GM23338 (cell line): ENCODE measurements at regions not wholly inside any gene's neighbourhood (a gene's known extent, or its start where the extent isn't known, plus 50 kb on each side); places are given as distances from the start of the nearest gene placed in this dataset.

ENCODE experiments used
- ATAC-seq: fragments of 200-7000 bp; cut with Tn5 transposase; 3 replicates; pipeline ENCODE4 v1.9.1; 2020
- DNase-seq: peaks from one replicate; pipeline ENCODE4 v3.0.0-alpha.2; 2015; ENCODE audit warnings: low spot score
- H2AFZ ChIP-seq: fragments of 200-600 bp; sonication (generic); 2 replicates; pipeline ENCODE4 v1.8.0; 2016; ENCODE audit warnings: antibody characterized with exemption, mild to moderate bottlenecking, moderate library complexity
- H3F3A ChIP-seq: fragments of 200-600 bp; sonication (generic); replicated peaks from 2 replicates; pipeline ENCODE4 v1.8.0; 2017; ENCODE audit warnings: antibody characterized with exemption, mixed run types, low read depth
- H3K27ac ChIP-seq: fragments of 200-600 bp; sonication (generic); 2 replicates; pipeline ENCODE4 v1.6.1; 2016; ENCODE audit warnings: low read depth
- H3K27me3 ChIP-seq: fragments of 200-600 bp; sonication (generic); 2 replicates; pipeline ENCODE4 v1.8.0; 2016; ENCODE audit warnings: mild to moderate bottlenecking, mixed run types, moderate library complexity; ENCODE audit not compliant: insufficient read depth
- H3K36me3 ChIP-seq: fragments of 200-600 bp; sonication (generic); 2 replicates; pipeline ENCODE4 v1.8.0; 2016; ENCODE audit warnings: mild to moderate bottlenecking; ENCODE audit not compliant: insufficient read depth
- H3K4me1 ChIP-seq: fragments of 200-600 bp; sonication (generic); 2 replicates; pipeline ENCODE4 v1.8.0; 2016; ENCODE audit warnings: mild to moderate bottlenecking, moderate library complexity; ENCODE audit not compliant: insufficient read depth
- H3K4me2 ChIP-seq: fragments of 200-600 bp; sonication (generic); 2 replicates; pipeline ENCODE4 v1.7.1; 2017; ENCODE audit warnings: mixed run types
- H3K4me3 ChIP-seq: fragments of 200-600 bp; sonication (generic); 2 replicates; pipeline ENCODE4 v1.6.1; 2016; ENCODE audit warnings: mixed run types
- H3K79me2 ChIP-seq: fragments of 200-600 bp; sonication (generic); replicated peaks from 2 replicates; pipeline ENCODE4 v1.8.0; 2017; ENCODE audit warnings: mild to moderate bottlenecking; ENCODE audit not compliant: insufficient read depth
- H3K9me2 ChIP-seq: fragments of 200-600 bp; sonication (generic); 2 replicates; pipeline ENCODE4 v1.8.0; 2017; ENCODE audit not compliant: insufficient read depth
- H4K20me1 ChIP-seq: fragments of 200-600 bp; sonication (generic); replicated peaks from 2 replicates; pipeline ENCODE4 v1.8.0; 2017; ENCODE audit warnings: mild to moderate bottlenecking; ENCODE audit not compliant: insufficient read depth
- H3K27ac Mint-ChIP-seq: 2 replicates; pipeline ENCODE4 v1.8.0; 2020; ENCODE audit warnings: inconsistent platforms, mild to moderate bottlenecking, moderate library complexity, mixed read lengths
- H3K27me3 Mint-ChIP-seq: 3 replicates; pipeline ENCODE4 v1.8.0; 2022; ENCODE audit warnings: low read depth, mild to moderate bottlenecking, moderate library complexity, mixed read lengths, inconsistent platforms; ENCODE audit not compliant: insufficient read depth, poor library complexity
- H3K36me3 Mint-ChIP-seq: 3 replicates; pipeline ENCODE4 v1.8.0; 2021; ENCODE audit warnings: low read depth, mild to moderate bottlenecking, inconsistent platforms, moderate library complexity, mixed read lengths
- H3K4me1 Mint-ChIP-seq: 3 replicates; pipeline ENCODE4 v1.8.0; 2020; ENCODE audit warnings: mild to moderate bottlenecking, inconsistent platforms, mixed read lengths
- H3K4me3 Mint-ChIP-seq: 3 replicates; pipeline ENCODE4 v1.8.0; 2021; ENCODE audit warnings: moderate library complexity, mild to moderate bottlenecking, inconsistent platforms, mixed read lengths
- H3K9me3 Mint-ChIP-seq: 3 replicates; pipeline ENCODE4 v1.8.0; 2020; ENCODE audit warnings: moderate library complexity, mild to moderate bottlenecking, inconsistent platforms, mixed read lengths
- CREB1 ChIP-seq: fragments of 250-450 bp; sonication (Bioruptor Pico); IDR thresholded peaks from 2 replicates; pipeline ENCODE4 v1.5.0; 2020; ENCODE audit warnings: low read depth, mild to moderate bottlenecking, moderate library complexity
- CTCF ChIP-seq, 2 experiments: fragments of 200-600 bp in 1 of 2; sonication (generic) in 1 of 2; conservative IDR thresholded peaks; 2 replicates each; pipeline versions ENCODE4 v1.5.1 to v1.6.1; 2016 to 2017; ENCODE audit warnings: antibody characterized with exemption in 2 of 2, low read depth in 2 of 2, mild to moderate bottlenecking in 2 of 2, moderate library complexity in 1 of 2
- ETS1 ChIP-seq: IDR thresholded peaks from 2 replicates; pipeline ENCODE4 v1.6.1; 2016; ENCODE audit warnings: antibody characterized with exemption
- EZH2 ChIP-seq: fragments of 200-600 bp; sonication (generic); IDR thresholded peaks from one replicate; pipeline ENCODE4 v1.8.0; 2017; ENCODE audit warnings: antibody characterized with exemption, mild to moderate bottlenecking, low read depth; ENCODE audit not compliant: unreplicated experiment
- EZH2phosphoT487 ChIP-seq: fragments of 200-600 bp; sonication (generic); IDR thresholded peaks from one replicate; pipeline ENCODE4 v1.8.1; 2018; ENCODE audit warnings: antibody characterized with exemption; ENCODE audit not compliant: unreplicated experiment
- JUNB ChIP-seq: IDR thresholded peaks from one replicate; pipeline ENCODE4 v1.6.1; 2016; ENCODE audit warnings: antibody characterized with exemption; ENCODE audit not compliant: unreplicated experiment
- NANOG ChIP-seq: IDR thresholded peaks from 2 replicates; pipeline ENCODE4 v1.6.1; 2016; ENCODE audit warnings: antibody characterized with exemption, borderline replicate concordance
- POLR2AphosphoS5 ChIP-seq: IDR thresholded peaks from 2 replicates; pipeline ENCODE4 v1.6.1; 2016; ENCODE audit warnings: antibody characterized with exemption, low read depth
- REST ChIP-seq: IDR thresholded peaks from one replicate; pipeline ENCODE4 v1.6.1; 2018; ENCODE audit warnings: antibody characterized with exemption; ENCODE audit not compliant: unreplicated experiment
- ZNF114 ChIP-seq: fragments of 250-450 bp; sonication (Bioruptor Pico); IDR thresholded peaks from 2 replicates; pipeline ENCODE4 v1.5.0; 2020; ENCODE audit warnings: mild to moderate bottlenecking, moderate library complexity
- ZNF331 ChIP-seq: fragments of 250-450 bp; sonication (Bioruptor Pico); IDR thresholded peaks from 2 replicates; pipeline ENCODE4 v1.5.0; 2020; ENCODE audit warnings: low read depth, mild to moderate bottlenecking, moderate library complexity

- TF ChIP-seq REST: no peak
- no peak for TF ChIP-seq ZNF114 (CRISPR knock-in tag)
- no peak for TF ChIP-seq POLR2AphosphoS5
- TF ChIP-seq JUNB: no peak
- no peak for TF ChIP-seq CREB1 (CRISPR knock-in tag)
These were observed 282.8 kb downstream of the SNX10 start (continued) for GRCh38 chr7:26574476-26574875.

- H3K27ac ChIP-seq: no peak overlapping the region
- Mint-ChIP-seq H3K4me1 (peaks cover 3% of the 10 kb centered on the region; the same call in 2 of the 3 replicates), H3K9me3 (no peaks in the 10 kb centered on the region), H3K27me3 (no peaks in the 10 kb centered on the region), H3K27ac (no peak overlapping the region), H3K4me3 (no peak overlapping the region), H3K36me3 (no peaks in the 10 kb centered on the region)
- no peaks in the 10 kb centered on the region for H3F3A ChIP-seq
- no peaks in the 10 kb centered on the region for H3K79me2 ChIP-seq
- H2AFZ ChIP-seq: no peak overlapping the region
- no peaks in the 10 kb centered on the region for H3K36me3 ChIP-seq
- no peaks in the 10 kb centered on the region for H4K20me1 ChIP-seq
- no peak for ATAC-seq
- peaks cover 12% of the 10 kb centered on the region for H3K9me2 ChIP-seq
- no peak overlapping the region for H3K4me3 ChIP-seq
- H3K4me1 ChIP-seq: peaks cover 6% of the 10 kb centered on the region; the same call in 1 of the 2 replicates
- no peak for DNase-seq
- no peaks in the 10 kb centered on the region for H3K27me3 ChIP-seq
- H3K4me2 ChIP-seq: no peak overlapping the region
- no peak for TF ChIP-seq REST
- TF ChIP-seq ZNF331 (CRISPR knock-in tag): no peak
- TF ChIP-seq POLR2AphosphoS5: no peak
- no peak for TF ChIP-seq EZH2
- no peak for TF ChIP-seq NANOG
- TF ChIP-seq EZH2phosphoT487: no peak
- no peak for TF ChIP-seq ETS1
- no peak for TF ChIP-seq CREB1 (CRISPR knock-in tag)
- no peak for TF ChIP-seq CTCF (conservative IDR thresholded peaks at IDR 0.05; ENCODE audit: low read depth in 2 of 2)
- TF ChIP-seq JUNB: no peak
These were observed 284.3 kb downstream of the SKAP2 start for GRCh38 chr7:26580064-26580591.
